GM06990 (cell line): ENCODE measurements at regions not wholly inside any gene's neighbourhood (a gene's known extent, or its start where the extent isn't known, plus 50 kb on each side); places are given as distances from the start of the nearest gene placed in this dataset.

Source experiments
- DNase-seq: peaks from one replicate; pipeline ENCODE4 v3.0.0-alpha.2; 2011; ENCODE audit not compliant: insufficient read length; ENCODE audit errors: extremely low read depth
- H3K27me3 ChIP-seq: replicated peaks from 2 replicates; pipeline ENCODE4 v1.6.0; 2011; ENCODE audit warnings: low read length; ENCODE audit not compliant: control insufficient read depth, insufficient read depth
- H3K36me3 ChIP-seq: 2 replicates; pipeline ENCODE4 v1.5.1; 2011; ENCODE audit warnings: low read length; ENCODE audit not compliant: control insufficient read depth, insufficient read depth
- H3K4me3 ChIP-seq: replicated peaks from 2 replicates; pipeline ENCODE4 v1.5.1; 2011; ENCODE audit warnings: low read depth, mild to moderate bottlenecking, control low read depth, low read length
- CTCF ChIP-seq: IDR thresholded peaks from 2 replicates; pipeline ENCODE4 v1.5.1; 2011; ENCODE audit warnings: low read length, control low read depth, mild to moderate bottlenecking, inconsistent platforms; ENCODE audit not compliant: insufficient read depth, poor library complexity, severe bottlenecking

DNA sequence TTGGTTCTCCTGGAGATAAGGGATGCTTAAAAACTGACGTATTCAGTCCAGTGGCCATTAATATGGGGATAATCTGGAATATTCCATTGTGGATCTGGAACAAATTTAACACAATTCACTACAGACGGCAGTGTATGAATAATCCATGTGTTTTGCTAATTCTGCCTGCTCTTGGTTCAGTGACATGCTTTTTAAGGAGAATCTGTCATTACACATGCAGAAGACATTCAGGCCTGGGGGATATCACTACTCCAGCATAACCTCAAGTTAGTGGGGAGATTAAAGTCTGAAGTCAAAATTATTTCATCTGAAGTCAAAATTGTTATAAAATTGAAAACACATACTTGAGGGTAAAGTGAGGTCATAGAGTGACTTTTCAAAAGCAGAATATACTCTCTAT, 789.3 kb downstream of the USP25 start:
- Histone ChIP-seq H3K27me3 (no peaks in the 10 kb centered on the region), H3K4me3 (no peak overlapping the region), H3K36me3 (no peaks in the 10 kb centered on the region)
- DNase-seq: no peak
- no peak for TF ChIP-seq CTCF

DNA sequence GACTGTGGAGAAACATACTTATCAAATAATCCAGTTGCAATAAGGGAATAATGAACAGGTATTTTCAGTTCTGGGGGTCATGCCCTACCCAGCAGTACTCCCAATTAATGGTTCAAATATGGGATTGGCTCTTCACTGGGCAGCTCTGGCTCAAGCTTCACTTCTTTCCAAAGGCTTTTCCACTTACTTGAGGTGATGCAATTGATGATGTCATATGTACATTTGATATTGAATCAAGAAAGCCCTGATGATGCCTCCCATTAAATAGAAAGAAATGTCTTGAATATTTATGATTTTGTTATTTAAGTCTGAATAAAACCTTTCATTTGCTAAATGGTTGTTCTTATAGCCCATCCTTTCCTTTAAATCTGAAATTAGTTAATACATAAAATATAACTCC, 789.9 kb downstream of the USP25 start:
- H3K4me3 ChIP-seq: no peak overlapping the region
- no peaks in the 10 kb centered on the region for H3K27me3 ChIP-seq
- no peaks in the 10 kb centered on the region for H3K36me3 ChIP-seq
- DNase-seq: no peak
- TF ChIP-seq CTCF: no peak

DNA sequence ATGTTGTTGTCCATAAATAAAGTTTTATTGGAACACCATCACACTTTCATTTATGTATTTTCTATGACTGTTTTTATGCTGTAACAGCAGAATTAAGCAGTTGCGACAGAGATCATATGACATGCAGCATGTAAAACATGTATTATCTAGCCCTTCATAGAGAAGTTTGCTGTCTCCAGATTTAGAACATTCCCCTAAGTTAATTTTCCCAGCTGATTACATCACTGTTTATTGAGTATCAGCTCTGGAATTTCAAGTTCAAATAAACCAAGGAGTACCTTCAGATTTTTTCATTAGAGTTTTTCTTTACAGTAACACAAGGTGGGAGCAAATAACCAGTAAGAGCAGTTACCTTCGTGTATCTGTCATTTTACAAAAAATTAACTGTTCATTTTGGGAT, 792.8 kb downstream of the USP25 start:
- Histone ChIP-seq H3K27me3 (no peaks in the 10 kb centered on the region), H3K36me3 (no peaks in the 10 kb centered on the region), H3K4me3 (no peak overlapping the region)
- DNase-seq: no peak
- TF ChIP-seq CTCF: no peak

DNA sequence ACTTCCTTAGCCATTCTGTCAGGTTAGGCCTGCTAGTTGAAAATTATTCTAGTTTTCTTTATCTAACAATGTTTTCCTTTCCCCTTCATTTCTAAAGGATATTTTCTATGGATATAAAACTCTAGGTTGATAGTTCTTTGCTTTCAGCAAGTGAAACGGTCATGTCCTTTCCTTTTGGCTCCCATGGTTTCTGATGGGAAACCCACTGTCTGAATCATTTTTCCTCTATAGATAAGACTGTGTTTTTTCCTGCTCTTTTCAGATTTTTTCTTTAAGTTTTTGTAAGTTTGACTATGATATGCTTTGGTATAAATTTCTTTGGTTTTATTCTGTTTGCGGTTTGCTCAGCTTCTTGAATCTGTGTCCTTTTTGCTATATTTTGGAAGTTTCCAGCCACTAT, 800.9 kb downstream of the USP25 start:
- no peak overlapping the region for H3K4me3 ChIP-seq
- H3K36me3 ChIP-seq: no peaks in the 10 kb centered on the region
- no peaks in the 10 kb centered on the region for H3K27me3 ChIP-seq
- TF ChIP-seq CTCF: no peak
- DNase-seq: no peak

- no peak overlapping the region for H3K4me3 ChIP-seq
- DNase-seq: no peak
- TF ChIP-seq CTCF: no peak
Observed at GRCh38 chr21:16532840-16533239, 803.1 kb downstream of the USP25 start.

DNA sequence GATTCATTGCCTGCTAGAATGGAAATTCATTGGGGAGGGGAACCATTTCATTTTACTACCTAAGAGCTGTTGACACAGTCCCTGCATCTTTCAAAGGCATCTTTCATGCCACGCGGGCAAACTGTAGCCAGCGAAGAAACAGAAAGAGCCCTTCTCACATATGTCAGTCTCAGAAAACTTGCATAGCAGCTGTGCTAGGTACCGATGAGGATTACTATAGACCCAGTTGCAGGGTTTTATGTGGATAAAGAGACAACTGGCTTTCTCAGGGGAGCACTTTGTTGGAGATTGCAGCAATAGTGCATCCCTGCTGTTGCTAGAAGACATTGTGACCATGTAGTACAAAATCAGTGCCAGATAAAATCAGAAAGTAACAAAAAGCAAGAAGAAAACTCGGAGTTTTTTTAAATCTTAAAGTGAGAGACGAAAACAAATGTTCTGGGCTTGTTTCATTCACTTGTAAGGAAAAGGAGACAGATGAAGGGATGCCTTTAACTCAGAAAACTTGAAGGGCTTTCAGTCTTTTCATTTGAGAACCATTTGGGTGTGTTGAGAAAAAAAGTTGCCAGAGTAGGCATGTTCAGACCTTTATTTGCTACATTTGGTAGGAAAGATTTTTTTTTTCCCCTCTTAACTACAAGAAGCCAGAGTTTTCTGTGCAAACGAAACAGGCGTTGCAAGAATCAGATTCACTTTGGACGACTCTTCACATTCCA, 804.1 kb downstream of the USP25 start:
- H3K27me3 ChIP-seq: no peaks in the 10 kb centered on the region
- no peak for DNase-seq
- TF ChIP-seq CTCF: no peak
- H3K4me3 ChIP-seq: no peak overlapping the region
- no peaks in the 10 kb centered on the region for H3K36me3 ChIP-seq

More at GRCh38 chr21:16532840-16533239, 803.1 kb downstream of the USP25 start:
- H3K36me3 ChIP-seq: no peaks in the 10 kb centered on the region
- no peaks in the 10 kb centered on the region for H3K27me3 ChIP-seq
